H1 (cell line): ENCODE measurements at regions not wholly inside any gene's neighbourhood (a gene's known extent, or its start where the extent isn't known, plus 50 kb on each side); places are given as distances from the start of the nearest gene placed in this dataset.

Experiments
- CHD1 ChIP-seq: IDR thresholded peaks from 2 replicates; pipeline ENCODE4 v1.6.1; 2012; ENCODE audit warnings: low read depth, low read length, improper control_type of control experiment
- MAX ChIP-seq: IDR thresholded peaks from 2 replicates; pipeline ENCODE4 v1.6.1; 2012; ENCODE audit warnings: inconsistent platforms
- SIRT6 ChIP-seq: IDR thresholded peaks from one replicate; pipeline ENCODE4 v1.7.1; 2012; ENCODE audit warnings: low read length, inconsistent platforms
- SUZ12 ChIP-seq: fragments of 200-600 bp; sonication (generic); IDR thresholded peaks from 2 replicates; pipeline ENCODE4 v1.6.1; 2012; ENCODE audit warnings: mild to moderate bottlenecking, inconsistent platforms, low read length, moderate library complexity, mixed read lengths

- TF ChIP-seq SUZ12 (no peak), MAX (no peak), CHD1 (no peak), SIRT6 (no peak)
- TF ChIP-seq, all 59 proteins: peak for 0
Measured at GRCh38 chr16:85257483-85257882, 145.2 kb upstream of the CIBAR2 start (continued).
